Esophagus squamous epithelium (tissue), 4 donors: ENCODE measurements at regions not wholly inside any gene's neighbourhood (a gene's known extent, or its start where the extent isn't known, plus 50 kb on each side); places are given as distances from the start of the nearest gene placed in this dataset.

ENCODE experiments used
- POLR2A ChIP-seq, 4 donors: fragments of 450-650 bp; IDR thresholded peaks; one replicate each; pipeline ENCODE4 v1.6.1; 2017; ENCODE audit warnings: antibody characterized with exemption in 4 of 4, mild to moderate bottlenecking in 4 of 4, moderate library complexity in 3 of 4
- TF ChIP-seq, protein P1 (sequence below), 6 experiments: fragments of 450-650 bp in 4 of 6; fragments of 200-600 bp in 2 of 6; sonication (generic) in 2 of 6; IDR thresholded peaks; one replicate each; pipeline ENCODE4 v1.5.1; 2016 to 2019; ENCODE audit warnings: antibody characterized with exemption in 6 of 6, mild to moderate bottlenecking in 4 of 6, moderate library complexity in 4 of 6

GRCh38 chr14:43135877-43136411 is 1371.1 kb downstream of the FSCB start:
- TF ChIP-seq, protein P1, sequence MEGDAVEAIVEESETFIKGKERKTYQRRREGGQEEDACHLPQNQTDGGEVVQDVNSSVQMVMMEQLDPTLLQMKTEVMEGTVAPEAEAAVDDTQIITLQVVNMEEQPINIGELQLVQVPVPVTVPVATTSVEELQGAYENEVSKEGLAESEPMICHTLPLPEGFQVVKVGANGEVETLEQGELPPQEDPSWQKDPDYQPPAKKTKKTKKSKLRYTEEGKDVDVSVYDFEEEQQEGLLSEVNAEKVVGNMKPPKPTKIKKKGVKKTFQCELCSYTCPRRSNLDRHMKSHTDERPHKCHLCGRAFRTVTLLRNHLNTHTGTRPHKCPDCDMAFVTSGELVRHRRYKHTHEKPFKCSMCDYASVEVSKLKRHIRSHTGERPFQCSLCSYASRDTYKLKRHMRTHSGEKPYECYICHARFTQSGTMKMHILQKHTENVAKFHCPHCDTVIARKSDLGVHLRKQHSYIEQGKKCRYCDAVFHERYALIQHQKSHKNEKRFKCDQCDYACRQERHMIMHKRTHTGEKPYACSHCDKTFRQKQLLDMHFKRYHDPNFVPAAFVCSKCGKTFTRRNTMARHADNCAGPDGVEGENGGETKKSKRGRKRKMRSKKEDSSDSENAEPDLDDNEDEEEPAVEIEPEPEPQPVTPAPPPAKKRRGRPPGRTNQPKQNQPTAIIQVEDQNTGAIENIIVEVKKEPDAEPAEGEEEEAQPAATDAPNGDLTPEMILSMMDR (IDR thresholded peaks at IDR 0.05) = no peak
- no peak for TF ChIP-seq POLR2A (IDR thresholded peaks at IDR 0.05)
